Muscle layer of colon (tissue), 2 donors: ENCODE measurements at regions not wholly inside any gene's neighbourhood (a gene's known extent, or its start where the extent isn't known, plus 50 kb on each side); places are given as distances from the start of the nearest gene placed in this dataset.
"Not testable (repeated sequence)": the region's sequence is repeated elsewhere in the genome, so short reads cannot be mapped to it uniquely, and the experiment has no call there.

Experiments used
- H3K27ac ChIP-seq: one replicate; pipeline ENCODE4 v1.7.0; 2013; ENCODE audit warnings: low read depth, mild to moderate bottlenecking, low read length, moderate library complexity
- H3K27me3 ChIP-seq, 2 donors: one replicate each; pipeline ENCODE4 v1.7.0; 2013; ENCODE audit warnings: low read length in 2 of 2, mild to moderate bottlenecking in 2 of 2; ENCODE audit not compliant: insufficient read depth in 2 of 2, control insufficient read depth in 1 of 2
- H3K36me3 ChIP-seq: one replicate; pipeline ENCODE4 v1.7.0; 2013; ENCODE audit warnings: mild to moderate bottlenecking, low read length; ENCODE audit not compliant: insufficient read depth
- H3K4me1 ChIP-seq: one replicate; pipeline ENCODE4 v1.7.0; 2013; ENCODE audit warnings: mild to moderate bottlenecking, low read length; ENCODE audit not compliant: insufficient read depth
- H3K4me3 ChIP-seq, 2 donors: one replicate each; pipeline ENCODE4 v1.7.0; 2013; ENCODE audit warnings: low read length in 2 of 2, low read depth in 1 of 2, mild to moderate bottlenecking in 1 of 2, moderate library complexity in 1 of 2
- H3K9ac ChIP-seq: one replicate; pipeline ENCODE4 v1.7.0; 2013; ENCODE audit warnings: low read length
- H3K9me3 ChIP-seq: one replicate; pipeline ENCODE4 v1.7.0; 2013; ENCODE audit warnings: mild to moderate bottlenecking, low read length
- donor health status: abdominal sarcoma.
- donor health status: Adenocarcinoma of cecum.

DNA sequence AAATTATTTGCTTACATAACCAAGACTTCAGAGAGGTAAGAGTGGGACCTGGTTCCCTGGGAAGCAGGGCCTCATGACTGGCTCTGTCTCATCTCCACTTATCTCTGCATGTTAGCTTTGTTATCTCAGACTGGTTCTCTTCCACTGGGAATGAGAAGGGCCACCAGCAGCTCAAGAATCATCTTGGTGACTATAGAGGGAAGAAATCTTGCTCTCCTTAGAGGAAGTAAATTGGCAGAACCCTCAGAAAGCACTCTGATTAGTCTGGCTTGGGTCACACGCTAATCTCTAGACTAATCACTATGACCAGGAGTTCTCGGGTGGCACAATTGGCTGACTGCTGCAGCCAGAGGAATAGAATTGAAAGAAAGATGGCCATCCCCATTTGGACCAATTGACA, 110.8 kb upstream of the KRAS start:
- Histone ChIP-seq H3K9me3 (no peaks in the 10 kb centered on the region), H3K27ac (no peak overlapping the region)

DNA sequence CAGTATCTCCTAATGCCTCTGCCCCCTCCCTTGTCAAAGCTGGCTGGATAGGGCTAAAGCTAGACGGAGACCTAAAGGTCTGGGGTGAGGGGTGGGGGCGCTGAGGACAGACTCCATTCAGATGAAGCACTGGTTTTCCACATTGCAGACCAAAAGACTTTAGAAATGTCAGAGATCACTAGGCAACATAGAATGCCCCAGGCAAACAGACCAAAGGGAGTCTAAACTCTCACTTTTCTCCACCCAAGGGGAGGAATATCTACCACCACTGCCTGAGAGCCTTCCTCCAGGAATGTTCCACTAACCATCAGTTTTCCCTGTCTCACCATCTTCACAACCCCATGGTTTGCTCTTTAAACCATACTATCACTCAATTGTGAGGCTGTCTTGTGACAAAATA, 106.9 kb upstream of the KRAS start:
- H3K27me3 ChIP-seq = no peaks in the 10 kb centered on the region
- H3K9ac ChIP-seq = no peak overlapping the region
- H3K4me1 ChIP-seq = no peaks in the 10 kb centered on the region
- H3K27ac ChIP-seq = no peak overlapping the region
- H3K36me3 ChIP-seq = no peaks in the 10 kb centered on the region
- no peaks in the 10 kb centered on the region for H3K9me3 ChIP-seq
- no peak overlapping the region for H3K4me3 ChIP-seq

More for the DNA sequence above, 110.8 kb upstream of the KRAS start:
- H3K4me3 ChIP-seq = no peak overlapping the region
- H3K9ac ChIP-seq = no peak overlapping the region
- no peaks in the 10 kb centered on the region for H3K4me1 ChIP-seq
- no peaks in the 10 kb centered on the region for H3K27me3 ChIP-seq
- H3K36me3 ChIP-seq = no peaks in the 10 kb centered on the region

DNA sequence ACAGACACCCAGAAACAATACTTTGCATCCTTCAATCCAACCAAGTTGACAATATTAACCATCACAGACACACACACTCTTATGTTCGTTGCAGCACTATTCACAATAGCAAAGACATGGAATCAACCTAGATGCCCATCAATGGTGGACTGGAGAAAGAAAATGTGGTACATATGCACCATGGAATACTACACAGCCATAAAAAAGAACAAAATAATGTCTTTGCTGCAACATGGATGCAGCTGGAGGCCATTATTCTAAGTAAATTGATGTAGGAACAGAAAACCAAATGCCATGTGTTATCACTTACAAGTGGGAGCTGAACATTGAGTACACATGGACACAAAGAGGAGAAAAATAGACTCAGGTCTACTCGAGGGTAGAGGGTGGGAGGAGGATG, 102.2 kb upstream of the KRAS start:
- H3K4me3 ChIP-seq, H3K36me3 ChIP-seq, H3K9me3 ChIP-seq, H3K27ac ChIP-seq, H3K4me1 ChIP-seq, H3K27me3 ChIP-seq, H3K9ac ChIP-seq: not testable (repeated sequence)

DNA sequence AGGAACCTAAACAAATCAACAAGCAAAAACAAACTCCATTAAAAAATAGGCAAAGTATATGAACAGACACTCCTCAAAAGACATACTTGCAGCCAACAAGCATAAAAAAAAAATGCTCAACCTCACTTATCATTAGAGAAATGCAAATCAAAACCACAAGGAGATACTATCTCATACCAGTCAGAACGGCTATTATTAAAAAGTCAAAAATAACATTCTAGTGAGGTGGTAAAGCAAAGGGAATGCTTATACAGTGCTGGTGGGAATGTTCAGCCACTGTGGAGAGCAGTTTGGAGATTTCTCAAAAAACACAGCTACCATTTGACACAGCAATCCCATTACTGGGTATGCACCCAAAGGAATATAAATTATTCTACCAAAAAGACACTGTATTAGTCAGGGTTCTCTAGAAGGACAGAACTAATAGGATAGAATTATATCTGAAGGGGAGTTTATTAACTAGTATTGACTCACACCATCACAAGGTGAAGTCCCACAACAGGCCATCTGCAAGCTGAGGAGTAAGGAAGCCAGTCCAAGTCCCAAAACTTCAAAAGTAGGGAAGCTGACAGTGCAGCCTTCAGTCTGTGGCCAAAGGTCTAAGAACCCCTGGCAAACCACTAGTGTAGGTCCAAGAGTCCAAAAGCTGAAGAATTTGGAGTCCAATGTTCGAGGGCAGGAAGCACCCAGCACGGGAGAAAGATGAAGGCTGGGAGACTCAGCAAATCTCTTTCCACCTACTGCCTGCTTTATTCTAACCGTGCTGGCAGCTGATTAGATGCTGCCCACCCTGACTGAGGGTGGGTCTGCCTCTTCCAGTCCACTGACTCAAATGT, 101.6 kb upstream of the KRAS start:
- Histone ChIP-seq H3K4me3 (no peak overlapping the region), H3K27me3 (no peaks in the 10 kb centered on the region), H3K36me3 (no peaks in the 10 kb centered on the region), H3K9ac (no peak overlapping the region), H3K4me1 (no peaks in the 10 kb centered on the region), H3K9me3 (no peaks in the 10 kb centered on the region), H3K27ac (no peak overlapping the region)

DNA sequence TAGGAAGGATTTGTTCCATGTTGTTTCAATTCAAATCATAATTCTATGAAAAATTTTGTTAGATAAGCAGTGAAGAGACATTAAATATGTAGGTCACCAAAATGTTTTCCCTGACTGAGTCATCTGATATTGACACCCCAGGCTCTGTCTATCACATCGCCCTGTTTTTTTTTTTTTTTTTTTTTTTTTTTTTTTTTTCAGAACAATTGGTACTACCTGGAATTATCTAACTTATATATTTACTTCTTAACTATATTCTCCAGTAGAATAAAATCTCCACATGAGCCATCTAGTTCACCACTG, 97.8 kb upstream of the KRAS start:
- Histone ChIP-seq H3K4me1 (no peaks in the 10 kb centered on the region), H3K9ac (no peak overlapping the region), H3K27me3 (no peaks in the 10 kb centered on the region), H3K9me3 (no peaks in the 10 kb centered on the region), H3K36me3 (no peaks in the 10 kb centered on the region), H3K27ac (no peak overlapping the region), H3K4me3 (no peak overlapping the region)

DNA sequence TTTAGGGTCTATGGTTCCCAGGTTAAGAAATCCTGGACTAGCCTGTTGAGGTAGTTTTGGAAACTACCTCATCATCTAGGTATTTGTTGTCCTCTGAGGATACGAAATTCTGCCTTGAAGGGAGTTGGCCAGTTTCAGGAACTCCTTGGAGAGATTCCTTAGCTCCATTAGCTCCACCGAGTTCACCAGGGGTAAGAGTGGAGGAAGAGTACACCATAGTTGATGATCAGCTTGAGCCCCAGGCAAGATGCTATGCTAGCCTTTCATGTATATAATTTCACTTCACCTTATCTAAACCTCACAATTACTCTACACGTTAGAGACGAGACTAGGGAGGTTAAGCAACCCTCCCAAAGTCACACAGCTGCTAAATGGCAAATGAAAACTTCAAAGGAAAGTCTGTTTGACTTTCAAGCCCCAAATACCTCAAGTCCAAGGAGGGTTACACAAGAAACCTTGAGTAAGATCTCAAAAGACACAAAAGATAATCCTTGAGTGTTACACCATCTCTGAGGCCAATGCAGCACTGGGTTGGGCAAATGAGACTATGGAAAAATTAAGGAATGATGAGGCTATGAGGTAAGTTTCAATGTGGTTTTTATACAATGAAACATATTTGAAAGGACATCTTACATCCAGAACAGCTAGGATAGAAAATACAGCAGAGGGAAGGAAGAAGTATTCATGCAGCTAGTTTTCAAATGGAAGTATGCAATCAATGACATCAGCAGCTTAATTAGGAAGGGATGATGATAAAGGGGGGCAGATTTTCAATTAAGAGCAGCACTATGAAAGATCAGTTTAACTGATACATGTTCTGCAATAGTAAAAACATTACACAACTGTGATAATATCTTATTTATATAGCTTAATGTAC, 97.2 kb upstream of the KRAS start:
- Histone ChIP-seq H3K9ac (no peak overlapping the region), H3K4me1 (no peaks in the 10 kb centered on the region), H3K4me3 (no peak overlapping the region), H3K27ac (no peak overlapping the region), H3K27me3 (no peaks in the 10 kb centered on the region), H3K36me3 (no peaks in the 10 kb centered on the region), H3K9me3 (no peaks in the 10 kb centered on the region)

DNA sequence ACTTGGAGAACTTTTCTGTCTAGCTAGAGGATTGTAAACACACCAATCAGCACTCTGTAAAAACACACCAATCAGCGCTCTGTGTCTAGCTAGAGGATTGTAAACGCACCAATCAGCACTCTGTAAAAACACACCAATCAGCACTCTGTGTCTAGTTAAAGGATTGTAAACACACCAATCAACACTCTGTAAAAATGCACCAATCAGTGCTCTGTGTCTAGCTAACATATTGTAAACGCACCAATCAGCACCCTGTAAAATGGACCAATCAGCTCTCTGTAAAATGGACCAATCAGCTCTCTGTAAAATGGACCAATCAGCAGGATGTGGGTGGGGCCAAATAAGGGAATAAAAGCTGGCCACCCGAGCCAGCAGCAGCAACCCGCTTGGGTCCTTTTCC, 91.1 kb upstream of the KRAS start:
- not testable (repeated sequence) for H3K9me3 ChIP-seq, H3K27ac ChIP-seq, H3K27me3 ChIP-seq, H3K9ac ChIP-seq, H3K4me1 ChIP-seq, H3K4me3 ChIP-seq, H3K36me3 ChIP-seq

DNA sequence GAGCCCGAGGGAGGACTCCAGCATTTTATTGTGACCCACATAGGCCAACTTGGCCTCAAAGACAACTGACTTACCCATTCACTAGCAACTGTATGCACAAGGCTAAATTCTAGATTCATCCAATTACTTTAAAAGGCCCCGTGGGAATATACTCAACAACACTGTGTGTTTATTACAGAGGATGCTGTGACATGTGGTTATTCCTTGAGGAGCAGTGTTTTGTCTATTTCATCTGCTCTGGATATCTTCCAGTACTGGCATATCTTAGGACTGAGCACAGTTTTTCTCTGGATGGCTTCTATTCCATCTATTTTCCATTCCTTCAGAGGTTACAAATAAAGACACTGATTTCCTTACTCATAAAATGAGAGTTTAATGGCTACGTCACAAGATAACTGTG, 87.2 kb upstream of the KRAS start:
- Histone ChIP-seq H3K9me3 (no peaks in the 10 kb centered on the region), H3K9ac (no peak overlapping the region), H3K36me3 (no peaks in the 10 kb centered on the region), H3K27me3 (no peaks in the 10 kb centered on the region), H3K4me1 (no peaks in the 10 kb centered on the region), H3K4me3 (no peak overlapping the region), H3K27ac (no peak overlapping the region)

DNA sequence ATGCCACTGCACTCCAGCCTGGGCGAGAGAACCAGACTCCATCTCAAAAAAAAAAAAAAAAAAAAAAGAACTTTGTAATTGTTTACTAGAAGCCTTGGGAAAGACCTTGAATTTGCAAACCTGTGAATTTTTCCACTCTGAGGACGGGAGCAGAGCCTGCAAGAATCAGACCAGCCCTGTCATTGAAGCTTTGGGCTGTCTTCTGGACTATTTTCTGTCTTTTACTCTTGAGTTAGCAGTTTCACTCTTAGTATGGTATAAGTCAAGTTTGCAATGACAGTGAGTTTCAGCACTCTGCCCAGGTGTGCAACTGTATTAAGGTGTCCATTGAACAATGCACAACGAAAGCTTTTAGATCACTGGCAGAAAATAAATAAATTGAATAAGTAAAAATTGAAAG, 81.4 kb upstream of the KRAS start:
- H3K27me3 ChIP-seq = no peaks in the 10 kb centered on the region
- no peaks in the 10 kb centered on the region for H3K4me1 ChIP-seq
- no peak overlapping the region for H3K9ac ChIP-seq
- no peaks in the 10 kb centered on the region for H3K36me3 ChIP-seq
- H3K4me3 ChIP-seq = no peak overlapping the region
- no peaks in the 10 kb centered on the region for H3K9me3 ChIP-seq
- no peak overlapping the region for H3K27ac ChIP-seq

DNA sequence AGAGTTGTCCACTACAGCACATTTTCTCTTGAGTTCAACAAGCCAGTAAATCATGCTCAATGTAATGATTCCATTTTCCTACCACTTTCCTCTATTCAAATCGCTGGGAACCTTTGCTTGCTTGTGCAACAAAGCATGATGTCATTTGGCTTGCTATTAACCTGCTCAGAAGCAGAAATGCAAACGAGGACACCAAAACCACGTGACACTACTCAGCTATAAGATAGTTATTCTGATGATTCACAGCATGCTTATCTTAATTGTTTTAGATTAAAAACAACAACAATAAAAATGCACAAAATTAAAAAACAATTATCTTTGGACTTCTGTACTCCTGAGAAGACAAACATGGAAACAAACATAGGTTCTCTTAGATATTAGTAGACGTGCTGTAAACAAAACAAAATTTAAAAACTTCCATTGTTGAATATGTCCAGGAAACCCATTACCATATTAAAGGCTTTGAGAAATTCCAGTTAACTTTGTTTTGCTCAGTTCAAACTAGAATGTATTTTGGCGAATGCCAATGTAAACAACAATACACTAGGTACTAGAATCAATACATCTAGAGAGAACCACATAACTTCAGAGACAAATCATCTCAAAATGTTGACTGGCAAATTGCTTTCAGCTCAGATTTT, 77.5 kb upstream of the KRAS start:
- Histone ChIP-seq H3K27ac (no peak overlapping the region), H3K4me1 (no peaks in the 10 kb centered on the region), H3K27me3 (no peaks in the 10 kb centered on the region), H3K4me3 (no peak overlapping the region), H3K36me3 (no peaks in the 10 kb centered on the region), H3K9me3 (no peaks in the 10 kb centered on the region), H3K9ac (no peak overlapping the region)

DNA sequence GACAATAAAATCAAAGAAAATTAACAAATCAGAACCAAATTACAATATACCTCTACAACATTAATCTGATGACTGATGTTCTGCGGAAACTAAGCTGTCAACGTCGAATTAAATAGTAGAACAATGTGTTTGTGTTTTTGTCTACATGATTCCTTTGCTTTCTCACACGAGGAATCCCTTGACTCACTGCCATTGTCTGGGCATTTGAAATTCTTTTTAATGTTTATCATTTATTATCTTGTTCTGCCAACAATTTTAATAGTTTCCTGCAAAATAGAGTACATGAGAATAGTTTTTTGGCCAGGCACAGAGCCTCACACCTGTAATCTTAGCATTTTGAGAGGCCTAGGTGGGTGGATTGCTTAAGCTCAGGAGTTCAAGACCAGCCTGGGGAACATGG, 76.6 kb upstream of the KRAS start:
- Histone ChIP-seq H3K4me1 (no peaks in the 10 kb centered on the region), H3K36me3 (no peaks in the 10 kb centered on the region), H3K27ac (no peak overlapping the region), H3K9me3 (no peaks in the 10 kb centered on the region), H3K9ac (no peak overlapping the region), H3K4me3 (no peak overlapping the region), H3K27me3 (no peaks in the 10 kb centered on the region)
